GM23248 (cell line): ENCODE measurements at regions not wholly inside any gene's neighbourhood (a gene's known extent, or its start where the extent isn't known, plus 50 kb on each side); places are given as distances from the start of the nearest gene placed in this dataset.

Experiments used
- EZH2 ChIP-seq: fragments of 200-600 bp; sonication (generic); IDR thresholded peaks from 2 replicates; pipeline ENCODE4 v1.6.1; 2018; ENCODE audit warnings: antibody characterized with exemption, mild to moderate bottlenecking; ENCODE audit not compliant: insufficient read depth, poor library complexity, severe bottlenecking
- EZH2phosphoT487 ChIP-seq: fragments of 200-600 bp; sonication (generic); IDR thresholded peaks from 2 replicates; pipeline ENCODE4 v1.6.1; 2018; ENCODE audit warnings: antibody characterized with exemption, moderate library complexity, mild to moderate bottlenecking, low read depth; ENCODE audit not compliant: insufficient read depth

- TF ChIP-seq EZH2 (no peak), EZH2phosphoT487 (no peak)
Measured at GRCh38 chr20:29878777-29879442, 1378.6 kb upstream of the DEFB115 start.
